Right kidney (tissue), 1 donor: ENCODE measurements at regions not wholly inside any gene's neighbourhood (a gene's known extent, or its start where the extent isn't known, plus 50 kb on each side); places are given as distances from the start of the nearest gene placed in this dataset.
"Not testable (repeated sequence)": the region's sequence is repeated elsewhere in the genome, so short reads cannot be mapped to it uniquely, and the experiment has no call there.

ENCODE experiments used
- DNase-seq: peaks from one replicate; pipeline ENCODE4 v3.0.0-alpha.2; 2016

DNA sequence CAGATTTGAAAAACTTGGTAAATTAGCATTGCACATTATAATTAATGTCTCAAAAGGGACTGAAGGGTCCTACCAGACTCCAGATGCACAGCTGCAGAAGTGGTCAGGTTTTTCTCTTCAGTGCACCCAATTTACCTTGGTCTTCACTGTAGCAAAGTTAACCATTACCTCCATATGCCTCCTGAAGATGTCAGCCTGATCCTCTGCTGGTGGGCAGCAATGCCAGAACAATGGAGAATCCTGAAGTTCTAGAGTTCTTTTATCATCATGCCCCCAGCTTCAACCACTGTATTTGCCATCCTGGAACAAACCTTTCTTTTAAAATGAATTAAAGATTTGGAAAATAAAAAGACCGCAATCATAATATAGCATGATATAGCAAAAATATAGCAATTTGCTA lies 1774.8 kb upstream of the CELF4 start:
- DNase-seq = no peak

DNA sequence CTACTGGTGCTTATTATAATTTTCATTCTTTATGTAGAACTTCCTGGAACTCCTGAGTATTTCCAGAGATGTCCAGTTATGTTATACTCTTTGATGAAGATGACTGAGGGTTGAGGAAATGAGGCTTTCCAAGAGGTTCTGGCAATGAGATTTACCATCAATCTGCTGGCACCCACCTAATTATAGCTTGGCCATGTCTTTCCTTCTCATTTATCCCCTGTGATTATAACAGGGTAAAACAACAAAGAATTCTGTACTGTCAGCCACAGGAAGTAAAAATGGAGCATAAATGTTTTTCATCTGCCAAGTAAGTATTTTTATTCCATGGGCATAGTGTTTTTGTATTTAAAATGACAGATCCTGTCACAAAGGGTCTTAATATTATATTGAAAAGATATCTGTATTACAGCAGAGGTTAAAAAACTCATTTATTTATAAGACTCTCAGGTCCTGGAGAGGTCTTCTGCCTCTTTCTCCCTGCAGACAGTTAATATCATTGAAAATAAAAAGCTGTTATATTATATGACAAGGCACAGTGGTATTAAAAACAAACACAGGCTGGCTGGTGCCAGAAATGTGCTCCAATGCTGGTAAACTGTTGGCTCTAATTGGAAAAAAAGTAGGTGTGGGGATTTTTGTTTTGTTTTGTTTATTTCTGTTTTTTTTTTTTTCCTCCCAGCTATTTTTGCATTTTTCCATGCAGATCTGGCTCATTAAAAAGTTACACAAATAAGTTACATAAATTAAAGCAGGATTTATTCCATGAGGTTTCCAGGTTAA lies 1764.1 kb upstream of the CELF4 start:
- no peak for DNase-seq

DNA sequence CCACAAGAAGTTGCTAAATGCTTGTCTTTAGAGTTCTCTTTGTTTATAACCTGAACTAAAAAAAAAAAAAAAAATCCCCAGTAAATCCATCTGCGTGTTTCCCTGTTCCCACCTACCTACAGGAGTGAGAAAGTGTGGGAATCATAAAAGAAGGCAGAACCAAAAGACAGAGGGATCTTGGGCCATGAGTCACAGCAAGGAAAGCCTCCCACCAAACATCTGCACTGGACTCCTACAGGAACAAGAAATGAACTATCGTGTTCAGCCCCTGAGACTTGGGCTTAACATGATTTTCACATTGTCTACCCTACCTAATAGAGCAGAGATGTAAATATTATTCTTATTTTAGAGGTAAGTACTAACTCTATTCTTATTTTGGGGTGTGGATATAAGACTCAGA lies 1761.2 kb upstream of the CELF4 start:
- no peak for DNase-seq

DNA sequence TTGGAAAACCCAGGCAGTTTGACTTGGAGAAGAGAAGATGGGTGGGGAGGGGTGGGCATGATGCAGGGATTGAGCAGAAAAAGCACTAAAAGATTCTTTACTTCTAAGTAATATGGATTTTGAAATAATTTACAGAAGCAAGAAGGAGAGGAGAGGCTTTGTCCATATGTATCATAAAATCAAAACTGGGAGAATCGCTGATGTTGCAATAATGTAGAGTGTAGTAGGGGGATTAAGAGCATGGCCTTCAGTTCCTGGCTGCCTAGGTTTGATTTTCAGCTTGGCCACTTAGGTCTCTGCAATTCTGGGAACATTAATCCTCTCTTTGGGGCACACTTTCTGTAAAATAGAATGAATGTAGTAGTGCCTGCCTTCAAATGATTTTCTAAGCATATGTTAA lies 1760.4 kb upstream of the CELF4 start:
- no peak for DNase-seq

DNA sequence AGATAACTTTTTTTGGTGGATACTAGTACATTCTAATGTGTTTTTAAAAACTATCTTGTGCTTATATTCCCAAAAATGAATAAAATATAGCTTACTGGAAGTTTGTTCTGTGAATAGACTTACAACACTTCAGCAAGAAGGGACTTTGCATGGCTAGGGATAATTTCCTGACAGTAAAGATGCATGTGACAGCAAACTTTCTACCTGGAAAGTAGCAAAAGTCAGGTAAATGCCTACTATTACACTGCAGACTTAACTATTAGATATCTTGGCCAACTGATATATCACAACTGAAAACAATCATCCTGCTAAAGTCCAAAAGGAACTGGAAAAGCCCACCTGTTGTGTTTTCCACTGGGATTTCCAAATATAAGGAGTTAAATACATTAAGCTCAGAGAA lies 1753.5 kb upstream of the CELF4 start:
- DNase-seq = no peak

DNA sequence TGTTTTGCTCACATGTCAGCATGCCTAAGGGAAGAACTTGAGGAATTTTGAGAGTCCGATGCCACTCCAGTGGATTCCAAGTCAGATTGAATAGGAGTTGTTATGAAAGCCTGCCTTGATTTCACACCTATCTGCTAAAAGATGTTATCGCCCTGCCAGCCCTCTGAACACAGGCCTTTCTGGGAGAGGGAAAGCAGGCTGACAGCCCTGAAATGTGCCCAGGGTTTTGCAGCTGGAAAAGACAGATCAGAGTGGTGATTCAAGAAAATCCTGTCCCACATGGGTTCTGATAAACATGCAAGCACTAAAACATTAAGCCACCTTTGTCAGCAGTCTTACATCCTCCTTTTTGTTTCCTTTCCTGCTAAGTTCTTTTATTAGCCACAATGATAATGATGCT lies 1752.9 kb upstream of the CELF4 start:
- no peak for DNase-seq

DNA sequence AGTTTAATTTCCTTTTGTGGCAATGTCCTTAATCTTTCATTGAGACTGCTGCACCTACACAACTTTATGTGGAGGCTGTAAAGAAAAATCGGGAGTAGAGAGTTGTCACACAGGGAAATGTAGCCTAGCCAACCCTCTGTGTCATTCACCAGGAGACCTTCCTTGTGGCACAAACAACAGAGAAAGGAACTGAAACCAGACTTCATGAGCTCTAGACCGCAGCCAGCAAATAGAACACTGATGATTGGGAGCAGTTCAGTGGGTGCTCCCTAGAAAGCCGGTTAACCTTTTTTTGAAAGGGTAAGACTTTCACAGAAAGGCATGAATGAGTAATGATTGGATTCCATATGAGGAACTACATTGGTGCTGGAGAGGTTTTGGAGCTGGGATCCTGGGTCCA lies 1752.4 kb upstream of the CELF4 start:
- no peak for DNase-seq

DNA sequence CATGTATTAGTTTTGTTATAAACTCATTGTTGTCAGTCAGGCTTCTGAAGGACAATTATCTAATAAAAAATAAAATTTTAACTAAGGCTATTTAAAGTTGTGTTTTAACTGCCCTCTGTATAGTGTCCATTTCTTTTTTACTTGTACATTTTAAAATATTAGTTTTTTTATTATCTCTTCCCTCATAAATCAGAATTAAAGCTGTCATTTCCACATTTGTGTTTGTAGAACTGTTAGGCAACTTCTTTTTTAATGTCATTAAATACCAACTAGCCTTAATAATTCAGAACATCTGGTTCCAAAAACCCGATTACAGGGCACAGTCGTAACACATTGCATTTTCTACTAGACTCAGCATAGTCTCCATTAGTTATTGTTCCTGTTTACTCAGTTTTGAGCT lies 1749.0 kb upstream of the CELF4 start:
- DNase-seq = no peak

DNA sequence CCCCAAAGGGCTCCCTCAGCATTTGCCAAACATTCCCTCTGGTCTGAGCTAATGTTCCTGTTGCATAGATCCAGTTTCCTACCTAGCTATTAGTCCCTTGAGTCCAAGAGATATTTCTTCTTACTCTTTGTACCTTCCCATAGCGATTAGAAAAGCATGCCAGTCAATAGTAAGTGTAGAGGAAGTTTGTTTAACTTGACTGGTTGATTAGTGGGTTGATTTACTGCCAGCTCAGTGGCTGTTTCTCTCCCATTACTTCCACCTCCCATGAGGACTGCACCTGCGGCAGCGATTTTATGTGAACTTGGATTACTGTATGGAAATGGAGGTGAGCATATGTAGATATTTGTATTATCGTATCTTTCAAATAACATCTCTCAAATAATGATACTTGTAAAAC lies 1748.4 kb upstream of the CELF4 start:
- DNase-seq = no peak

DNA sequence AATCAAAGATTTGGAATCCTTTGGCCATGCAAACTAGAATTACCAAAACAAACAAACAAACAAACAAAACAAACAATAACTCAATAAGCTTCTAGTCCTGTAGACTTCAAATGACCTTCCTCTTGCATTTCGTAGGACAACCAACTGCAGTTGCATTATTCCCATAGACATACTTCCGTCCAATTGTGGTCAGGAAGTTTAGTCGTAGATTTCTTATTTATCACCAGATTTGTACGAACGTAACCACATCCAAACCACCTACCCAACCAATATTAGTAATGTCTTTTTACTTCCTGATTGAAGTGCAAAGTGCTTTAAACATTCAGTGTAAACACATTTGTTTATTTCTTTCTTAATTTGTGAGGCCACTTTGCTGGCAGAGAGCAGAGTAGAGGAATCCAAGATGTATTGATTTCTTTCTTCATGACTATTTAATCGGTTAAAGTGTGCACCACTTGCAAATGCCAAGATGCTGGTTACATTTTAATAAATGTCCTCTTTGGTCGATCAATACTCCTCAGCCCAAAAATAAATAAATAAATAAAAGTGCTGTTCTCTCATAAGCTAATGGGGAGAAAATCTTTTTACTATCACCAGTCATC lies 1745.6 kb upstream of the CELF4 start:
- no peak for DNase-seq

DNA sequence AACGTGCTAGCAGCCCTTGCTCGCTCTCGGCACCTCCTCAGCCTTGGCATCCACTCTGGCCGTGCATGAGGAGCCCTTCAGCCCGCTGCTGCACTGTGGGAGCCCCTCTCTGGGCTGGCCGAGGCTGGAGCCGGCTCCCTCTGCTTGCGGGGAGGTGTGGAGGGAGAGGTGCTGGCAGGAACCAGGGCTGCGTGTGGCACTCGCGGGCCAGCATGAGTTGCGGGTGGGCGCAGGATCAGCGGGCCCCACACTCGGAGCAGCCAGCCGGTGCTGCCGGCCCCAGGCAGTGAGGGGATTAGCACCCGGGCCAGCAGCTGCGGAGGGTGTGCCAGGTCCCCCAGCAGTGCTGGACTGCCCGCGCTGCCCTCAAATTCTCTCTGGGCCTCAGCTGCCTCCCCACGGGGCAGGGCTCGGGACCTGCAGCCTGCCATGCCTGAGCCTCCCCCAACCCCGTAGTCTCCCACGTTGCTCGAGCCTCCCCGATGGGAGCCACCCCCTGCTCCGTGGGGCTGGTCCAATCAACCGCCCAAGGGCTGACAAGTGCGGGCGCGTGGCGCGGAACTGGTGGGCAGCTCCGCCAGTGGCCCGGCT lies 1743.4 kb upstream of the CELF4 start:
- not testable (repeated sequence) for DNase-seq

DNA sequence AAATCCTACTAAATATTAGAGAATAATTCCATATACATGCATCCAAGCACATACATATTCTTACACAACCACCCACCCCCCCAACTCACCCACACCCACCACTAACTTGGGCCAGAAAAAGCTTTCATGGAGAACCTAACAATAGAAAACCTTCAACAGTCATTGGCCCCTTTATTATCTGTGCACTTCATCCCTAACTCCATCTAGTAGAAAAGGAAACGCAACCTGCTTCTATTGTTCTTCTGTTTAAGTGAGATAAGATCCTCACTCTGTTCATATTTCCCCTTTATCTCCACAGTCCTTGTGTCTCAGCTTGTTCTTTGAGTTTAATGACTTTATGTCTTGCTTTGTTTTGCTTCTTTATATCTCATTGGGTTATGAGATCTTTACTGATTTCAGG lies 1740.2 kb upstream of the CELF4 start:
- DNase-seq = no peak

DNA sequence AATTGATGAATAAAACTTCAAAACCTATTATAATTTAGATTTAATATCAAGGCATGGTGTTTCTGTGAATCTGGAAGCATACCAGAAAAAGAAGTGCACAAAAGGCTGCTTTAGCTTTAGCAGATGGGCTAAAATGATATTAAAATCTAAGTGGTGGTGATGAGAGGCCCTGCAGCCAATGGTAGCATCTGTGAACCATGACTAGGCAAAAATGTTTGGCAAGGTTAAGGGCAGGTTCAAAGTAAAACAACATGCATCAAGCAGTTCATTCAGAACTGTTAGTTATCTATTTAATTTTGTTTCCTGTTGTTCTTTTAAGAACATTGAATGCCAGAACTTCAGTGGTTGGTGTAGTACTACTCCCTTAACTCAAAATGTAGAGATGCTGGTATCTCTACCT lies 1736.9 kb upstream of the CELF4 start:
- no peak for DNase-seq

DNA sequence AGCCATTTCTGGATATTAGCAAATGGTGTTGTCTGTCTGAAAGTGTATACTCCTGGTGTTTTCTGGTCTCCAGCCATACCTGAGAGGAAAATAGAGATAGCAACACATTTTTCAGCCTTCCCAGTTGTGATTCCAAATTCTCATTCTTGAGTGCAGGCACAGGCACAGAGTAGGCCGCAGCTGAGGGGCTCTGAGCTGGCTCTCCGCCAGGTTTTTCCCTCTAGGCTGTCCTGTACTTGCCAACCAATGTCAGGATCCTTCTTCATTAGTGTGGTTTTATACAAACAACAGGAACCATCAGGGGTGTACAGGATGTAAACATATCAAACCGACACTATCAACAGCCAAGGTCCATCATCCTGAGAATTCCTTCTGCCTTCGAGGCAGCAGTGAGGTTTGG lies 1733.6 kb upstream of the CELF4 start:
- DNase-seq = no peak

DNA sequence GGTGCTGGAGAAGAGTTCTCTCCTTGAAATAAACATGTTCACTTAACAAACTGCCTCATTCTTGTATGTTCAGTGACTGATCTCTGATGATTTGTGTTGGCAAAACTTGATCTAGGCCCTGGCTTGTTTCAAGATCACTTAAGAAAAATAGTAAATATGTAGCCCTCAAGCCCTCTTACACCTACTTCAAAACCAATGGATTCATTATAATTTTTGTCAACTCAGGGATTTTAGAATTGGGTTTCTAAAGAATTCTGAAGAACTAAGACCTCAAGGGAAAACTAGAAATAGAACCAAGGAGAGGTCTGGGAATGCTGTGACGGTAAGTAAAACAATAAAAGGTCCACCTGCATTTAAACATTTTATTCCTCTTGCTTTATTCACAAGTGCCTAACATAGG lies 1731.6 kb upstream of the CELF4 start:
- DNase-seq = no peak

DNA sequence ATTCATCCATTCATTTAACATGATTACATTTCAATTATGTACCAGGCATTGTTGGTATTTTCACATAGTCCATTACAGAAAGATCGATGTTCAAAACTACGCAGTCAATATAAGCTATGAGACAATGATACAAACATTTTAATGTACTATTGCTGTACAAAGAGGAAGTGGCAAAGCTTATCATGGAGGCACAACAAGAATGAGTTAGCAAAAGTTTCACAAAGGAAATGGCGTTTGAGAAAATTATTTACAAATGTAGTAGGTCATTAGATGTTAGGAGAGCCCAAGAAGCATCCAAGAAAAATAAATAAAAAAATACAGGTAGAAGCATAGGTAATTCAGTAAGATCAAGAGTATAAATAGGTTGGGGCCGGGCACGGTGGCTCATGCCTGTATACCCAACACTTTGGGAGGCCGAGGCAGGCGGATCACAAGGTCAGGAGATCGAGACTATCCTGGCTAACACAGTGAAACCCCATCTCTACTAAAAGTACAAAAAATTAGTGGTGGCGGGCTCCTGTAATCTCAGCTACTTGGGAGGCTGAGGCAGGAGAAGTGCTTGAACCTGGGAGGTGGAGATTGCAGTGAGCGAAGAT lies 1730.8 kb upstream of the CELF4 start:
- no peak for DNase-seq

DNA sequence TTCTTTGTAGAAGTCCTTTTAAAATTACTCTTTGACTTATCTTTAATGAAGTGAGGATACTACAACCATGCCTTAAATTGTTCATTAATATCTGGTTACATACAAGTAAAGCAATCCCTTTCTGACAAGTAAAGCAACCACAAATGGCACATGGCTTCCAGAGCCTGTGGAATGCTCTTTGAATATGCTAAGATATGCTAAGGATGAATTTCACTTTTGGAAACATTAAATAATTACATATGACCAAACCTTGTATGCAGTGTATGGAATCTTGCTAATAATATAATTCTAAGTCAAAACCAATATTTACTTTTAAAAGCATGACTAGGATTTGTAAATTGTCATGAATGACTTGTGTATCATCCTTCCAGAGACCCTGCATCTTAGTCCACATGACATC lies 1711.2 kb upstream of the CELF4 start:
- no peak for DNase-seq

DNA sequence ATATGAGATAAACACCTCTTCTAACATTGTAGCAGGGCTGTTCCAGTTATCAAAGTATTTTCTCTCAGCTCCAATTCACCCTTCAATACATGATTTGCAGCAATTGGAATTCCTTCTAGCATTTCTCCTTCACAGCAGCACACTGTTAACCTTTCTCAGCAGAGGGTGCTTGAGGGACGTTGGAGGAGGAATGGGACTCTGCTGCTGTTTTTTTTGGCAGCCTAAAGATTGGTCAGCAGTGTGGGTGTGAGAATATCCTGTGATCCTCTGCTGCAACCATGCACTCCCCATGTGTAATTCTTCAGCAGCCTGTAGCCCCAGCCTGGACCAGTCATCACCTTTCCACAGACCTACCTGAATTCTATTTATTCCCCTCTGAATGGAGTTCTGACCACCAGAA lies 1708.9 kb upstream of the CELF4 start:
- no peak for DNase-seq

DNA sequence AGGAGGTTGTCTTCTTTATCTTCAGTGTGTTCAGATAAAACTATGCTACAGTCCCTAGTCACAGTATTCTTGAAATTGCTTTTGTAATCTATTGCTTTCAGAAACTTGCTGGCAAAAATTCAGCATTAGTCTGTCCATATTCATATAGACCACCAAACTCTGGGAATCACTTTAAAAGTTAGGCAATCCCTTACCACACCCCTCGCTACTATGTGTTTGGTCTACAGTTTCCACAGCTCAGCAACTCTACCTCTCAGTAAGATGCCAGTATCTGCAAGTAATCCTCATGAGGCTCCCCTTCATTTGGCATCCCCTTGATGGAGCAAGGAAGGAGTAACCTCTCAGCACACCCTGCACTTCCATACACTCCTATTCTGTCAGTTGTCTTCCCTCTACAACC lies 1706.6 kb upstream of the CELF4 start:
- DNase-seq = no peak

DNA sequence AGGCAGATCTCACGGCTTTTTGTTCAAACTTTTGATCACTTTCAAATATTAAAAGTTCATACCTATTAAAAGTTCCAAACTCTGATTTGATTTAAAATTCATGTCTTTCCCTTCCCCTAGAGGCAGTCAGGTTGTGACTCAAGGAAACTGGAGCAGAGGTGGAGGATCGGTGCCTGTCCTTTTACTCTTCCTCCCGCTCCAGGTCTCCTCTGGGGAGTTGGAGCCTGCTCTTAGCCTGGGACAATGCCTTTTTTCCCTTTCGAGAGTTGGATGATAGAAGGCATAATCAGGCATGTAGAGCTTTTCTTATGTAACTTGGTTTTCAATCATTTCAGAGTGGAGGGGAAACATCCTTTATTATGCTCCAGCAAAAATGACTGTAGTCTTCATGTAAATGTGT lies 1706.1 kb upstream of the CELF4 start:
- no peak for DNase-seq

DNA sequence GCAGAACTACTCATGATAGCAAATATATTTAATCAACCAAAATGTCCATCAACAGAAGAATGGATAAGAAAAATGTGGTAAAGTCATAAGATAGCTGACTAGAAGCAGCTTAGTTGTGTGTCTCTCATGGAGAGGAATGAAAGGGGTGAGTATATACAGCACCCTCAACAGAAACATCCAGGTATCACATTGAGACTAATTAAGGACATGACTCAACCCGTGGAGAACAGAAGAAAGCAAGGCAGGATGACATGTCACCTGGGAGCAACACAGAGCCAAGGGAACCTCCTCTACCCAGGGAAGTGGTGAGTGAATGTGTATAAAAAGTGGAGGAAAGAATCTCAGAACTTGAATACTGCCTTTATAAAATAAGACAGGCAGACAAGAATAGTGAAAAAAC lies 1695.0 kb upstream of the CELF4 start:
- no peak for DNase-seq

DNA sequence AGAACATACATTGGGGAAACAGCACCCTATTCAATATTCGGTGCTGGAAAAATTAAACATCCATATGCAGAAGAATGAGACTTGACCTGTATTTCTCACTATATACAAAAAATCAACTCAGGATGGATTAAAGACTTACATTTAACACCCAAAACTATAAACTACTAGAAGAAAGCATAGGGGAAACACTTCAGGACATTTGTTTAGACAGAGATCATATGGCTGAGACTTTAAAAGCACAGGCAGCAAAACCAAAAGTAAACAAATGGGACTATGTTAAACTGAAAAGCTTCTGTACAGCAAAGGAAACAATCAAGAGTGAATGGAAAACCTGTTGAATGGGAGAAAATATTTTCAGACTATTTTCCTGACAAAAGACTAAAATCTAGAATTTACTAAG lies 1694.1 kb upstream of the CELF4 start:
- no peak for DNase-seq

DNA sequence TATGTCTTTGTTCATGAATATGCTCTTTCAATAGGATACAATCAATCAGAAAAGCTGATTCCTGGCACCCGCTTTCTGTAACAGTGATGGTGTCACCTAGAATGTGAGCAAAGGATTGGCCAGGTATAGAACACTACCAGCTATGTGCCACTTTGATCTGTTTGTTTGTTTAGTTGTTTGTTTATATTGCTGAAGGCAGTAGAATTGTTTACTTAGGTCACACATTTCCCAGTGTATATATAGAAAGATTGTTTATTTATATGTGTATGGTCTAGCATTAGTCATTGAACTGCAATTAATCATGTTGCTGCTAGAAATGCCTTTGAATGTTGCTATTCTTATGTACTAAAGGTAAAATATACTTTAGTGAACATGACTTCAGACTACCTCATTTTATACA lies 1678.6 kb upstream of the CELF4 start:
- DNase-seq = no peak

DNA sequence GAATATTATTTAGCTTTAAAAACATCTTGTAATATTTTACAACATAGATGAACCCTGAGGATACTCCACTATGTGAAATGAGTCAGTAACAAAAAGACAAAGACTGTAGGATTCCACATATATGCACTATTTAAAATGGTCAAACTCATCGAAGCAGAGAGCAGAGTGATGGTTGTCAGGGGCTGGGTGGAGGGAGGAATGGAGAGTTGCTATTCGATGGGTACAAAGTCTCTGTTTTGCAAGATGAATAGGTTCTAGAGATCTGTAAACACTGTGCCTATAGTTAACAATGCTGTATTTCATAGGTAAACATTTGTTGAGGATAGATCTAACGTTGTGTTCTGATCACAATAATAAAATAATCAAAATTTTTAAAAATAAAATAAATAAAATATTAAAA lies 1675.9 kb upstream of the CELF4 start:
- DNase-seq = no peak
